NB4 (cell line): ENCODE measurements at regions not wholly inside any gene's neighbourhood (a gene's known extent, or its start where the extent isn't known, plus 50 kb on each side); places are given as distances from the start of the nearest gene placed in this dataset.

Experiments
- CTCF ChIP-seq: IDR thresholded peaks from one replicate; pipeline ENCODE4 v1.5.1; 2012; ENCODE audit warnings: low read depth, low read length
- MAX ChIP-seq: IDR thresholded peaks from 2 replicates; pipeline ENCODE4 v1.6.1; 2011; ENCODE audit warnings: low read depth, low read length
- POLR2A ChIP-seq: IDR thresholded peaks from 2 replicates; pipeline ENCODE4 v1.6.1; 2011; ENCODE audit warnings: mild to moderate bottlenecking; ENCODE audit not compliant: insufficient read length; ENCODE audit errors: extremely low read depth

GRCh38 chr2:106618614-106619013 lies 131.4 kb downstream of the CD8B2 start:
- TF ChIP-seq CTCF (no peak), POLR2A (no peak), MAX (no peak)
